SK-N-SH (cell line): ENCODE measurements at regions not wholly inside any gene's neighbourhood (a gene's known extent, or its start where the extent isn't known, plus 50 kb on each side); places are given as distances from the start of the nearest gene placed in this dataset.

Experiments
- CTCF ChIA-PET: fragments of 300-600, 350-600 bp; formaldehyde crosslinking; extraction: SDS; loops from one replicate; lab custom pipeline; 2021; lab: Yijun Ruan, JAX
- POLR2A ChIA-PET: fragments of 350-600 bp; sonication (Branson Sonifier 250); formaldehyde crosslinking; extraction: SDS; loops from one replicate; lab custom pipeline; 2020; ENCODE audit warnings: antibody characterized with exemption, inconsistent platforms; lab: Yijun Ruan, JAX
- DNase-seq: peaks from one replicate; pipeline ENCODE4 v3.0.0; 2012
- H2AFZ ChIP-seq: fragments of 200-600 bp; sonication (generic); 2 replicates; pipeline ENCODE4 v1.8.1; 2016; ENCODE audit warnings: antibody characterized with exemption, mild to moderate bottlenecking, low read depth
- H3F3A ChIP-seq: fragments of 200-600 bp; sonication (generic); replicated peaks from 2 replicates; pipeline ENCODE3; 2016; ENCODE audit warnings: antibody characterized with exemption, mild to moderate bottlenecking; ENCODE audit not compliant: insufficient read depth
- H3K27ac ChIP-seq, 2 experiments: fragments of 200-500 bp in 1 of 2; fragments of 200-600 bp in 1 of 2; sonication (Bioruptor generic) in 1 of 2; sonication (generic), shearing (Covaris generic) in 1 of 2; 2 replicates each; pipeline versions ENCODE4 v1.5.1 to v1.6.1; 2014 to 2016; ENCODE audit warnings: low read depth in 2 of 2, inconsistent platforms in 1 of 2, low read length in 1 of 2, mild to moderate bottlenecking in 1 of 2, mixed read lengths in 1 of 2
- H3K27me3 ChIP-seq: fragments of 200-600 bp; sonication (generic), shearing (Covaris generic); 2 replicates; pipeline ENCODE4 v1.6.1; 2016; ENCODE audit warnings: mixed run types; ENCODE audit not compliant: insufficient read depth
- H3K36me3 ChIP-seq, 2 experiments: fragments of 200-500 bp in 1 of 2; fragments of 200-600 bp in 1 of 2; sonication (Bioruptor generic) in 1 of 2; sonication (generic) in 1 of 2; replicated peaks in 1 of 2; 2 replicates each; pipeline versions ENCODE3 to v1.5.1; 2014 to 2016; ENCODE audit warnings: low read length in 1 of 2, mild to moderate bottlenecking in 1 of 2; ENCODE audit not compliant: insufficient read depth in 2 of 2, control insufficient read depth in 1 of 2
- H3K4me1 ChIP-seq, 2 experiments: fragments of 200-500 bp in 1 of 2; fragments of 200-600 bp in 1 of 2; sonication (Bioruptor generic) in 1 of 2; sonication (generic), shearing (Covaris generic) in 1 of 2; 2 replicates each; pipeline versions ENCODE4 v1.5.1 to v1.6.1; 2014 to 2016; ENCODE audit warnings: low read depth in 1 of 2, low read length in 1 of 2, mixed run types in 1 of 2; ENCODE audit not compliant: insufficient read depth in 2 of 2, control insufficient read depth in 1 of 2
- H3K4me2 ChIP-seq: fragments of 200-600 bp; sonication (generic), shearing (Covaris generic); 2 replicates; pipeline ENCODE4 v1.6.1; 2017; ENCODE audit warnings: mixed run types
- H3K4me3 ChIP-seq, 2 experiments: fragments of 200-500 bp in 1 of 2; fragments of 200-600 bp in 1 of 2; sonication (Bioruptor generic) in 1 of 2; sonication (generic), shearing (Covaris generic) in 1 of 2; 2 replicates each; pipeline versions ENCODE4 v1.5.1 to v1.8.1; 2014 to 2016; ENCODE audit warnings: low read depth in 2 of 2, inconsistent platforms in 1 of 2, low read length in 1 of 2, mild to moderate bottlenecking in 1 of 2, mixed read lengths in 1 of 2, moderate library complexity in 1 of 2
- H3K79me2 ChIP-seq: fragments of 200-600 bp; sonication (generic); 2 replicates; pipeline ENCODE4 v1.8.1; 2017; ENCODE audit warnings: mild to moderate bottlenecking; ENCODE audit not compliant: insufficient read depth
- H3K9ac ChIP-seq: fragments of 200-600 bp; sonication (generic); 2 replicates; pipeline ENCODE4 v1.6.1; 2017; ENCODE audit warnings: mixed run types
- H3K9me2 ChIP-seq: fragments of 200-600 bp; sonication (generic); 2 replicates; pipeline ENCODE4 v1.6.1; 2017; ENCODE audit warnings: mixed run types
- H3K9me3 ChIP-seq: fragments of 200-600 bp; sonication (generic); 2 replicates; pipeline ENCODE4 v1.6.1; 2017; ENCODE audit warnings: mixed run types, mild to moderate bottlenecking, moderate library complexity
- H4K20me1 ChIP-seq: fragments of 200-600 bp; sonication (generic); 2 replicates; pipeline ENCODE4 v1.6.1; 2017; ENCODE audit warnings: mild to moderate bottlenecking, mixed run types; ENCODE audit not compliant: insufficient read depth
- EZH2phosphoT487 ChIP-seq: fragments of 200-600 bp; sonication (generic); IDR thresholded peaks from 2 replicates; pipeline ENCODE4 v1.6.1; 2017; ENCODE audit warnings: low read depth, mixed run types, mild to moderate bottlenecking, antibody characterized with exemption, moderate library complexity, borderline replicate concordance
- FOSL2 ChIP-seq: IDR thresholded peaks from 2 replicates; pipeline ENCODE4 v1.4.0; 2012; ENCODE audit warnings: low read depth, mild to moderate bottlenecking, moderate library complexity, borderline replicate concordance
- IRF3 ChIP-seq: fragments of 150-350 bp; IDR thresholded peaks from 2 replicates; pipeline ENCODE4 v1.6.1; 2016; ENCODE audit warnings: mild to moderate bottlenecking, low read depth, low read length
- JUND ChIP-seq: IDR thresholded peaks from 2 replicates; pipeline ENCODE4 v1.4.0; 2012
- MAX ChIP-seq: IDR thresholded peaks from 2 replicates; pipeline ENCODE4 v1.4.0; 2012; ENCODE audit warnings: low read depth
- MEF2A ChIP-seq: IDR thresholded peaks from 2 replicates; pipeline ENCODE4 v1.4.0; 2012; ENCODE audit warnings: low read depth, borderline replicate concordance
- MXI1 ChIP-seq: IDR thresholded peaks from 2 replicates; pipeline ENCODE4 v1.6.1; 2012; ENCODE audit warnings: mild to moderate bottlenecking, low read depth, low read length, improper control_type of control experiment
- NRF1 ChIP-seq: IDR thresholded peaks from 2 replicates; pipeline ENCODE4 v1.6.1; 2012; ENCODE audit warnings: low read depth, mild to moderate bottlenecking, low read length
- RFX5 ChIP-seq: IDR thresholded peaks from 2 replicates; pipeline ENCODE4 v1.6.1; 2012; ENCODE audit warnings: mild to moderate bottlenecking, improper control_type of control experiment, low read length
- SIN3A ChIP-seq: IDR thresholded peaks from 2 replicates; pipeline ENCODE4 v1.6.1; 2012; ENCODE audit warnings: low read depth, mild to moderate bottlenecking, low read length, moderate library complexity, borderline replicate concordance
- USF1 ChIP-seq: IDR thresholded peaks from 2 replicates; pipeline ENCODE4 v1.4.0; 2012; ENCODE audit warnings: low read depth, borderline replicate concordance
- YY1 ChIP-seq: IDR thresholded peaks from 2 replicates; pipeline ENCODE4 v1.4.0; 2012; ENCODE audit warnings: low read depth, mild to moderate bottlenecking
- WGBS: methylation state at CpG from one replicate; pipeline ENCODE4 v1.1.6; 2017; ENCODE audit warnings: low lambda C conversion rate; 5-methylcytosine and 5-hydroxymethylcytosine counted together

- Histone ChIP-seq H3K4me2 (no peak overlapping the region), H3K9ac (no peak overlapping the region), H4K20me1 (no peaks in the 10 kb centered on the region), H3F3A (no peaks in the 10 kb centered on the region), H2AFZ (no peak overlapping the region), H3K4me1 (no peaks in the 10 kb centered on the region), H3K27me3 (peaks cover 6% of the 10 kb centered on the region; the same call in 1 of the 2 replicates), H3K9me2 (no peaks in the 10 kb centered on the region), H3K9me3 (no peaks in the 10 kb centered on the region), H3K79me2 (no peaks in the 10 kb centered on the region), H3K4me3 (no peak overlapping the region), H3K27ac (no peak overlapping the region), H3K36me3 (no peaks in the 10 kb centered on the region)
- no peak for TF ChIP-seq JUND
- TF ChIP-seq RFX5, result no peak
- TF ChIP-seq NRF1, result no peak
- no peak for TF ChIP-seq MEF2A
- no peak for TF ChIP-seq YY1
- no peak for TF ChIP-seq MXI1
- TF ChIP-seq IRF3, result no peak
- no peak for TF ChIP-seq USF1
- no peak for TF ChIP-seq EZH2phosphoT487
- TF ChIP-seq MAX, result no peak
- no peak for DNase-seq
- POLR2A ChIA-PET, result no interaction called here
- WGBS, result 20% methylated on average over 4 of the region's 4 CpGs
- CTCF ChIA-PET, result no interaction called here
These were observed 335.0 kb downstream of the DNAH5 start for GRCh38 chr5:13609504-13609903.

- WGBS, result 40% methylated on average over 1 of the region's 1 CpG
- no peak for DNase-seq
- no peak overlapping the region for H3K9ac ChIP-seq
- CTCF ChIA-PET, result no interaction called here
- H3K4me2 ChIP-seq, result no peak overlapping the region
- peaks cover 6% of the 10 kb centered on the region; the same call in 1 of the 2 replicates for H3K27me3 ChIP-seq
- TF ChIP-seq SIN3A (no peak), FOSL2 (no peak)
- no peaks in the 10 kb centered on the region for H3K79me2 ChIP-seq
- H3K36me3 ChIP-seq, result no peaks in the 10 kb centered on the region
- no peaks in the 10 kb centered on the region for H3K9me2 ChIP-seq
- H3K27ac ChIP-seq, result no peak overlapping the region
- H4K20me1 ChIP-seq, result no peaks in the 10 kb centered on the region
- H3F3A ChIP-seq, result no peaks in the 10 kb centered on the region
- POLR2A ChIA-PET, result no interaction called here
- H3K4me1 ChIP-seq, result no peaks in the 10 kb centered on the region
- no peak overlapping the region for H2AFZ ChIP-seq
- no peaks in the 10 kb centered on the region for H3K9me3 ChIP-seq
- no peak overlapping the region for H3K4me3 ChIP-seq
These were observed 338.4 kb downstream of the DNAH5 start for GRCh38 chr5:13606051-13606450.
